Activated T-helper 9 cell treated with anti-CD3 and anti-CD28 coated beads, Interleukin-2, amount 50 U/mL, for 16 hours (primary cell): ENCODE measurements at regions not wholly inside any gene's neighbourhood (a gene's known extent, or its start where the extent isn't known, plus 50 kb on each side); places are given as distances from the start of the nearest gene placed in this dataset.

Experiments
- DNase-seq: peaks from one replicate; pipeline ENCODE4 v3.0.0-alpha.2; 2020; ENCODE audit warnings: low read depth

GRCh38 chr11:112588252-112588694, 327.6 kb upstream of the PLET1 start:
- no peak for DNase-seq

DNA sequence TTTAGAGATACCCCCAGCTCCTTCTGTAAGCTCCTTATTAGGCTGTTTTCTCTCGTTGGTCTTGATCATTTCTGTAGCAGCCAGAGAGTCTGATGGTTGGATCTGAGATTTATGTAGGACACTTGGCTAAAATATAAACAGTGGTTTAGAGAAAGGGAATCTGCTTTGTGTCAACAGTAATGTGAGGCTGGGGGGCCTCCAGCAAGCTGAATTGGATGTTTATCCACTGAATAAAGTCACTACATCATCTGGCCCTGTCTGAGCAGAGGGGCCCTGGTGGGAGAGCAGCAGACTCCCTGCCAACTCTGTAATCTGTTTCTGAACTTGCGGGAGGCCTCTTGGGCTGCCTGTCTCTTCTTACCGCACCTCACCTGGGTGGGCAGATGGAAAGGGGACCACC, 328.5 kb upstream of the PLET1 start:
- DNase-seq, result no peak

DNA sequence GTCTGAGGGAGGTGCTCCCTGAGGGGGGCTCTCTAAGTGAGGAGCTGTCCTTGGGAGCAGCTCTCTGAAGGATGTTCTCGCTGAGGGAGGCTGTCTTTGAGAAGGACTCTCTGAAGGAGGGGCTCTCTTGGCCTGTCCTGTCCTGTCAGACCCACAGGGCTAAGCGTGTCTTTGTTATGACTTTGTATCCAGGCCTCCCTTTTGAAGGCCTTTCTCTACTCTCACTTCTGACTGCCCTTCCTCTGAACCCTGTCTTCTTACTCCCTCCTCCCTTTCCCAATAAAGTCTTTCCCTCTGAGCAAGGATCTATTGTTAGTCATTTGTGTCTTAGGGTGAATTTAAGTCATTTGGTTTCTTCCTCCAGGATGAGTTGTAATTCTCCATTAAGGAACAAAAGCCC, 330.1 kb upstream of the PLET1 start:
- no peak for DNase-seq

- DNase-seq, result no peak
These were observed 332.8 kb upstream of the PLET1 start for GRCh38 chr11:112593440-112593839.

- no peak for DNase-seq
These were observed 335.7 kb upstream of the PLET1 start for GRCh38 chr11:112596324-112596723.

DNA sequence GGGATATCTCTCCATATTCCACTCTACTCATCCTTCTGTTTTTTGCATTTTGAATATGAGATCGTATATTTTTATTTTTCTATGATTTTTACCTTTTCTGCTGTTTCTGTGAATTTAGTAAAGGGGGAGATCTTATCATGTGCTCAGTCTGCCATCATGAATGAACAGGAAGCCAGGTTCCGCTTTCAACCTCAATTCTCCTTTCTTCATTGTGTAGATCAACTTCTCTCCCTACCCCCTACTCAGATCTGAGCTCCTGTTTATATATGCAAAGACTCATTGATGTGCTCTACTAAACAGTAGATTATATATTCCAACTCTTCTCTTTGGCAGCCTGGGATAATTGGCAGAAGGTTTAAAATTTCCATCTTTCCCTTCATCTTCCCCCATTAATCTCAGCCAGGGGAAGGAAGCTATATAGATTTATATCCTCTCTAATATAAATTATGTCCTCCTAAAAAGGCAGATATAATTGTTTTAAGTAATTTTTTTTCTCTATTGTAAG, 336.7 kb upstream of the PLET1 start:
- DNase-seq, result no peak

DNA sequence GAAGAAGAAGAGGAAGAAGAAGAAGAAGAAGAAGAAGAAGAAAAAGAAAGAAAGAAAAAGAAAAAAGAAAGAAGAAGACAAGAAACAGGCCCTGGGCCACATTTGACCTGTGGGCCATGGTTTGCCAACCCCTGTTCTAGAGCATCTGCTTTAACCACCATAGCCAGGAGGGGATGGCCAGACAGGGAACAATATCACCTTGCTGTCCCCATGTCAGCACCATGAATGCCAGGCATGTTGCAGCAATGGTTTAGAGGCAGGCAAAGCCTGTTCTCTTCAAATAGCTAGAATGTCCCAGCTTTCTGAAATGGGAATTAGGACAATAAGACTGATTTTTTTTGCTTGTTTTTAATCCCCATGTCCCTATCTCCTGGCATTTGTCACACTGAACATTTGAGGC, 338.6 kb upstream of the PLET1 start:
- DNase-seq, result no peak

DNA sequence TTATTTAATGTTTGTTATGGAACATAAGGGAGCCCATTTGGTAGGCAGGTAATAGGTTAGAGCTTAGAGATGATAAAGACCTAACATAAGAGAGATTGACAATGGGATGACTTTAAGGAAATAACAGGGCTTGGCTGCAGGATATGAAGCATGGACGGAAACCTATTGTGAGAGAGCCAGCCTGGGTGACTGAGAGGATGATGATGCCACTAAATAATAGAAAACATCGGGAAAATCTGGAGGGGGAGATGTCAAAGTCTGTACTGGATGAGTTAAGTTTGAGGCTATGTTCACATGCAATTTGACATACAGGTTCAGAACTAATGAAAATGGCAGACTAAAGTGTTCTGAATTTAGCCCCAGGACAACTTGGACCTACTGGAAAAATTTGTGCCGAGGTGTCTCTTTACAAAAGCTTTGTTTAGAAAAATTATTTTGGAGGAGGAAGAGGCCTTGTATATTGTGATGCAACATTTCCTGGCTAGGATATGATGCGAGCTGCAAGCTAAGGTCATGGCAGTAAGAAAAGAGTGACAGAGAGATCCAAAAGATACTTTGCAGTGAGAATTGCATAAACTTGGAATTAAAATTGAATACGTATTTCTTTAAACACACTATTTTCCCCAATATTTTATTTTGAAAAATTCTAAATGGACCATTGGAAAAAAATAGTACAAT, 339.3 kb upstream of the PLET1 start:
- DNase-seq, result no peak

GRCh38 chr11:112605093-112605666, 344.5 kb upstream of the PLET1 start:
- no peak for DNase-seq

DNA sequence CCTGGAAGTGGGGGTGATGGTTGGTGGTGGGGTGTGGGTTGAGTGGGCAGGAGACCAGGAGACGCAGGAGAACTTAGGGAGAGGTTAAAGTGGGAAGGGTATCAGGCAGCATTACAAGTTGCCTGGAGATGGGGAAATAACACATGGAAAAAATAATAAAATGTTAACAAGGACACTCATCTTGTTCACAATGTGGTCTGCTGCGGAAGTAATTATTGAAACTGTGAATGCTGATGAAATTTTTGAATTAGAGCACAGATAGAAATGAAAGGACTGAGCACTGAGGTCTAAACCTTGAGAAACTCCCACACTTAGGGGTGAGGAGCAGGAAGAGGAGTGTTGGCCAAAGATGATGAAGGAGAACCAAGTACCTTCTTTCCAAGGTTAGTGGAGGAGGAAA, 346.0 kb upstream of the PLET1 start:
- no peak for DNase-seq

DNA sequence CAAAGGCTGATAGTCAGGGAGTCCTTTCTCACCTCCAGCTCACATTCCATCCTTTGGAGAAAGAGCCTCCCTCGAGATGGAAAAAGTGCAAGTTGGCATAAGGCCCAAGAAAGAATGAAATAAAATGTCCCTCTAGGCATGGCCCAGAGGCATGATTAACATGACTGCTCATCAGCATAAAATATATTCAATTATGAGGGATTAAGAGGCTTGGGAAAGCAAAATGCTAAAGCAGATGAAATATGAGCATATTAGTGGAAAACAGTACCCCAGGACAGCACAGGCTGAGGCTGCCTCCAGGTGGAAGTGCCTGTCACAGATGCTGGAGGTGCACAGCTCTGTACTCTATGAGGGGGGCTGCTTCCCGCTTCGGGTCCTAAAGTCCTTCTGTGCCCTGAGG, 347.8 kb upstream of the PLET1 start:
- DNase-seq, result no peak

DNA sequence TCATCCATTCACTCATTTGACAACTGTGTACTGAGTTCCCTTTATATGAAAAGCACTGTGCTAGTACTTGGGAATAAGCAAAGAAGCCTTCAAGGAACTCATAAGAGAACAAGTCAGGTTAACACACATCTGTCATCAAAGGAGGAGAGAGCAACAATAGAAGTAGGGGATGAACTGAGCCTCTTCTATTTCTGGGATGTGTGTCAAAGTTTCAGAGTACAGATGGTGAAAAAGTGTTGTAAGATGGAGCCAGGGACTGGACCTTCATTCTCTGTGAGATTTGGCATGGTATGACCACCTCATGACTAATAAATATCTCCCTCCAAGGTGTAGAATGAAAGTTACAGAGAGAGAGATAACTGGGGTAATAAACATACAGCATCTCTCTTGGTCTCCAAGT, 349.8 kb upstream of the PLET1 start:
- DNase-seq, result no peak

- DNase-seq, result no peak
These were observed 350.0 kb upstream of the NCAM1 start for GRCh38 chr11:112610996-112611750.

- DNase-seq, result no peak
These were observed 349.4 kb upstream of the NCAM1 start for GRCh38 chr11:112611771-112612170.

- DNase-seq, result no peak
These were observed 348.9 kb upstream of the NCAM1 start for GRCh38 chr11:112612250-112612849.

- no peak for DNase-seq
These were observed 347.9 kb upstream of the NCAM1 start for GRCh38 chr11:112613051-112613972.

GRCh38 chr11:112614605-112615004, 346.6 kb upstream of the NCAM1 start:
- no peak for DNase-seq

DNA sequence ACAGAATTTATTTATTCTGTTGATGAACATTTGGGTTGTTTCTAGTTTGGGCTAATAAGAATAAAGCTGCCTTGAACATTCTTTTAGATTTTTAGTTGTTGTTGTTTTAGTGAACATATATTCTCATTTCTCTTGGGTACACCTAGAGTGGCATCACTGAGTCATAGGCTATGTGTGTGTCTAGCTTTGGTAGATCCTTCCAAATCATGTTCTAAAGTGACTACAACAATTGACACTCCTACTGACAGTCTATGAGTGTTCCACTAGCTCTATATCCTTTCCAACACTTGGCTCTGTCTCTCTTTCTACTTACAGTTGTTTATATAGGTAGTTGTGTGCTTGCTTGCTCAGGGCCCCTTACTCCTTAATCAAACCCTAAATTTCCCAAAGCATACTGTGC, 346.0 kb upstream of the NCAM1 start:
- no peak for DNase-seq

GRCh38 chr11:112615891-112616290, 345.3 kb upstream of the NCAM1 start:
- no peak for DNase-seq

DNA sequence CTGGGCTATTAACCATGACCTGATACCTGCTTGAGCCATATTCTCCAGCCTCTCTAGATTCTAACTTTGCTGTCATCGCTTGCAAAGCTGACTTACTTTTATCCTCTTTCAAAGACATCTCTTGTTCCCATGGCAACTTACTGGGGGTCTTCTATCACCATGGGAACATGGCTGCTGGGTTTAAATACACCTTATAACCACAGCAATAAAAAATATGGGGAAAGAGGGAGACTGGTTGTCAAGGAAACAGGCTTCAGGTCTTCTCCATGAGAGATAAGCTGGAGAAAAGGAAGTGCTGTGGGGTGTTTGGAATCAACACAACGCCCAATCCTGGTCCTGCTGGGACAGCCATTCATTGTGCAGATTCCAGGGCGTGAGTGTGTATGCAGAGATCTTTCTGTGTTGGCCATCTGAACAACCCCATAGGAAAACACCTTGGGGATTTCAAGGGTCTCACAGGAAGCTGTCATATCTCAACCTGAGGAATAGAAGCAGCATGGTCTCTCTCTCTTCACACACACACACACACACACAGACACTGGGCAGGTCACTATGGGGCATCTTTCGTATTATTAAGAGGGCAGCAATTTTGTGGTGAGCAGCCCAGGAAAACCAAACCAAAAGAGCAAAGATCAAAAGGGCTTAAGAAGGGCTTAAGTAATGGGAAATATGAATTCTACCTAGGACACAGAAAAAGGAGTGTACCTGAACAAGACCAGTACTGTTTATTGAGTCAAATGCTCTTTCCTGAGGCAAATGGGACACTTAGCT, 344.7 kb upstream of the NCAM1 start:
- DNase-seq, result no peak

- DNase-seq, result no peak
These were observed 344.2 kb upstream of the NCAM1 start for GRCh38 chr11:112617098-112617425.
